OCI-LY1 (cell line): ENCODE measurements at regions not wholly inside any gene's neighbourhood (a gene's known extent, or its start where the extent isn't known, plus 50 kb on each side); places are given as distances from the start of the nearest gene placed in this dataset.

Source experiments
- H2AFZ ChIP-seq: fragments of 200-600 bp; sonication (generic), shearing (Covaris generic); 2 replicates; pipeline ENCODE4 v1.6.0; 2014; ENCODE audit warnings: antibody characterized with exemption, mild to moderate bottlenecking, low read length
- H3F3A ChIP-seq: fragments of 200-600 bp; sonication (generic), shearing (Covaris generic); 2 replicates; pipeline ENCODE4 v1.6.0; 2014; ENCODE audit warnings: mild to moderate bottlenecking, antibody characterized with exemption, low read length, moderate library complexity; ENCODE audit not compliant: insufficient read depth
- H3K27ac ChIP-seq: fragments of 200-600 bp; sonication (generic); 2 replicates; pipeline ENCODE4 v1.5.1; 2014; ENCODE audit warnings: low read length, mixed run types, mild to moderate bottlenecking, low read depth; ENCODE audit not compliant: poor library complexity, severe bottlenecking
- H3K27me3 ChIP-seq: fragments of 200-600 bp; sonication (generic); 2 replicates; pipeline ENCODE4 v1.6.0; 2014; ENCODE audit warnings: antibody characterized with exemption, mild to moderate bottlenecking, low read length, moderate library complexity; ENCODE audit not compliant: insufficient read depth
- H3K36me3 ChIP-seq: fragments of 200-600 bp; sonication (generic); 2 replicates; pipeline ENCODE4 v1.6.1; 2014; ENCODE audit warnings: mild to moderate bottlenecking, antibody characterized with exemption, low read length, moderate library complexity, mixed read lengths; ENCODE audit not compliant: insufficient read depth
- H3K4me1 ChIP-seq: fragments of 200-600 bp; sonication (generic); 2 replicates; pipeline ENCODE4 v1.5.1; 2014; ENCODE audit warnings: mild to moderate bottlenecking, low read length, moderate library complexity; ENCODE audit not compliant: insufficient read depth, severe bottlenecking
- H3K4me2 ChIP-seq: fragments of 200-600 bp; sonication (generic), shearing (Covaris generic); 2 replicates; pipeline ENCODE4 v1.6.1; 2014; ENCODE audit warnings: low read length
- H3K4me3 ChIP-seq: fragments of 200-600 bp; sonication (generic); 2 replicates; pipeline ENCODE4 v1.5.1; 2014; ENCODE audit warnings: low read length, low read depth, mild to moderate bottlenecking, mixed read lengths; ENCODE audit not compliant: poor library complexity, severe bottlenecking
- H3K79me2 ChIP-seq: fragments of 200-600 bp; shearing (Covaris generic); 2 replicates; pipeline ENCODE4 v1.6.1; 2016; ENCODE audit warnings: mixed run types, low read length, mixed read lengths; ENCODE audit not compliant: insufficient read depth
- H3K9ac ChIP-seq: fragments of 200-600 bp; sonication (generic), shearing (Covaris generic); 2 replicates; pipeline ENCODE4 v1.6.1; 2014; ENCODE audit warnings: mild to moderate bottlenecking, low read length, mixed read lengths
- H3K9me2 ChIP-seq: fragments of 200-600 bp; sonication (generic), shearing (Covaris generic); 2 replicates; pipeline ENCODE4 v1.6.1; 2014; ENCODE audit warnings: low read depth, mild to moderate bottlenecking, low read length, mixed read lengths
- H3K9me3 ChIP-seq: fragments of 200-600 bp; shearing (Covaris generic); 2 replicates; pipeline ENCODE4 v1.6.1; 2014; ENCODE audit warnings: low read length, mixed read lengths
- H4K20me1 ChIP-seq: fragments of 200-600 bp; sonication (generic), shearing (Covaris generic); 2 replicates; pipeline ENCODE4 v1.6.0; 2016; ENCODE audit warnings: mild to moderate bottlenecking, low read length; ENCODE audit not compliant: insufficient read depth
- EZH2 ChIP-seq: fragments of 200-600 bp; sonication (generic), shearing (Covaris generic); IDR thresholded peaks from 2 replicates; pipeline ENCODE4 v1.8.0; 2017; ENCODE audit warnings: borderline replicate concordance, mixed run types, mild to moderate bottlenecking, antibody characterized with exemption, low read length, moderate library complexity, mixed read lengths
- TF ChIP-seq, protein P1 (sequence below): fragments of 200-600 bp; sonication (generic), shearing (Covaris generic); IDR thresholded peaks from 2 replicates; pipeline ENCODE4 v1.5.1; 2017; ENCODE audit warnings: mild to moderate bottlenecking, antibody characterized with exemption, low read length, moderate library complexity, mixed read lengths

DNA sequence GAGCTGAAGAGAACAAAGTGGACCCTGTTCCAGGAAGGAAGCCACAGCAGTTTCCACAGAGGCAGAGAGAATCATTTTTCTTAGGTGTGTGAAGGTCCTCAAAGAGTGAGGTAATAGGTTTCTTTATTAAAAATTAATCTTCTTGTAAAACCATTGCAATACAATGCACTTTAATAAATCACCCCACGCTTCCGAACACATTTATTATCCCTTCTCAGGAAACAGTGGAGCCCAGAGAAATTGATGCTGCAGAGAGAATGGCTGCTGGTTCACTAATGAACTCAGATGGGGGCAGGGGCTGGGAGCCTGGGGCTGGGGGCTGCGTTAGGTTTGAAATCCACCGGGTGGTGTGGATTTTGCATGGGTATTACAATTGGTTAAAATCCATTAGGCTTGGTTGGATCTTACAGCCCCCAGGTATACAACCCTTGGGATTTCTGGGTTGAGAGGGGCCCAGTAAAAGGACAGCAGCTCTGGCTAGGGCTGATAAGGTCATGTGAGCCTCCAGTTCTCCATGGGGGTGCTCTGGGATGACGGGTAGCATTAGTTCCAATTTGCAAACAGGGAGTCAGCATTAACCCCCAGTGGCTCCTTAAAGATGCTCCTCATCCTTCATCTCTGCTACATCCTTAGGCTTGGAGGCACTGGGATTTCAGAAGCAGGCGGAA lies 718.1 kb upstream of the EEF2KMT start:
- no peak for TF ChIP-seq EZH2
- TF ChIP-seq, protein P1, sequence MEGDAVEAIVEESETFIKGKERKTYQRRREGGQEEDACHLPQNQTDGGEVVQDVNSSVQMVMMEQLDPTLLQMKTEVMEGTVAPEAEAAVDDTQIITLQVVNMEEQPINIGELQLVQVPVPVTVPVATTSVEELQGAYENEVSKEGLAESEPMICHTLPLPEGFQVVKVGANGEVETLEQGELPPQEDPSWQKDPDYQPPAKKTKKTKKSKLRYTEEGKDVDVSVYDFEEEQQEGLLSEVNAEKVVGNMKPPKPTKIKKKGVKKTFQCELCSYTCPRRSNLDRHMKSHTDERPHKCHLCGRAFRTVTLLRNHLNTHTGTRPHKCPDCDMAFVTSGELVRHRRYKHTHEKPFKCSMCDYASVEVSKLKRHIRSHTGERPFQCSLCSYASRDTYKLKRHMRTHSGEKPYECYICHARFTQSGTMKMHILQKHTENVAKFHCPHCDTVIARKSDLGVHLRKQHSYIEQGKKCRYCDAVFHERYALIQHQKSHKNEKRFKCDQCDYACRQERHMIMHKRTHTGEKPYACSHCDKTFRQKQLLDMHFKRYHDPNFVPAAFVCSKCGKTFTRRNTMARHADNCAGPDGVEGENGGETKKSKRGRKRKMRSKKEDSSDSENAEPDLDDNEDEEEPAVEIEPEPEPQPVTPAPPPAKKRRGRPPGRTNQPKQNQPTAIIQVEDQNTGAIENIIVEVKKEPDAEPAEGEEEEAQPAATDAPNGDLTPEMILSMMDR, result no peak
- H4K20me1 ChIP-seq, result no peaks in the 10 kb centered on the region
- H3K9me3 ChIP-seq, result no peaks in the 10 kb centered on the region
- H3K9ac ChIP-seq, result no peak overlapping the region
- H3K79me2 ChIP-seq, result no peaks in the 10 kb centered on the region
- H3K27ac ChIP-seq, result no peak overlapping the region
- no peaks in the 10 kb centered on the region for H3K9me2 ChIP-seq
- no peaks in the 10 kb centered on the region for H3K27me3 ChIP-seq
- no peaks in the 10 kb centered on the region for H3F3A ChIP-seq
- H3K4me1 ChIP-seq, result no peaks in the 10 kb centered on the region
- H3K4me2 ChIP-seq, result no peak overlapping the region
- no peaks in the 10 kb centered on the region for H3K36me3 ChIP-seq
- no peak overlapping the region for H2AFZ ChIP-seq
- H3K4me3 ChIP-seq, result no peak overlapping the region

- Histone ChIP-seq H3K4me3 (no peak overlapping the region), H3K9ac (no peak overlapping the region), H3K27me3 (no peaks in the 10 kb centered on the region), H3K79me2 (no peaks in the 10 kb centered on the region), H3F3A (no peaks in the 10 kb centered on the region), H3K9me2 (no peaks in the 10 kb centered on the region), H3K36me3 (no peaks in the 10 kb centered on the region), H2AFZ (no peak overlapping the region), H3K4me2 (no peak overlapping the region), H4K20me1 (no peaks in the 10 kb centered on the region), H3K9me3 (no peaks in the 10 kb centered on the region), H3K27ac (no peak overlapping the region), H3K4me1 (no peaks in the 10 kb centered on the region)
- TF ChIP-seq, protein P1, result no peak
- TF ChIP-seq EZH2, result no peak
These were observed 703.8 kb upstream of the EEF2KMT start for GRCh38 chr16:5801396-5801795.

DNA sequence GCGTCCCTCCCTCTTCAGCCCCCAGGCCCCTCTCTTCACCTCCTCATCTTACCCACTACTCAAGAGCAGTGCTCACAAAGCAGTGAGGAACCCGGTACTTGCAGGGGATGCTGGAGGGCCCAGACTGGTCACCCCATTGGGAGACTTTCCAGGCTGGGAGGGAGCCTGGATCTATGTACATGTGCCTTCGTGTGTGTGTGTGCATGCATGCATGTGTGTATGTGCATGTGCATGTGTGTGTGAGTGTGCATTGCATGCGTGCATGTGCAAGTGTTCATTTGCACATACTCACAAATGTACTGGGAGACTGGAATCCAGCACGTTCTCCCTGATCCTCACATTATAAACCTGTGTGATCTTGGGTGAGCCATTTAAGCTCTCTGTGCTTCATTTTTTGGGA lies 696.0 kb upstream of the EEF2KMT start:
- H3K27ac ChIP-seq, result no peak overlapping the region
- no peaks in the 10 kb centered on the region for H3K9me3 ChIP-seq
- no peaks in the 10 kb centered on the region for H3K36me3 ChIP-seq
- H3K4me1 ChIP-seq, result no peaks in the 10 kb centered on the region
- no peaks in the 10 kb centered on the region for H3K27me3 ChIP-seq
- no peaks in the 10 kb centered on the region for H4K20me1 ChIP-seq
- H3K4me2 ChIP-seq, result no peak overlapping the region
- no peak overlapping the region for H3K4me3 ChIP-seq
- no peaks in the 10 kb centered on the region for H3F3A ChIP-seq
- TF ChIP-seq EZH2, result no peak
- TF ChIP-seq, protein P1, result no peak
- no peak overlapping the region for H3K9ac ChIP-seq
- H3K9me2 ChIP-seq, result no peaks in the 10 kb centered on the region
- H3K79me2 ChIP-seq, result no peaks in the 10 kb centered on the region
- H2AFZ ChIP-seq, result no peak overlapping the region
